Esophagus squamous epithelium (tissue), 5 donors: ENCODE measurements at regions not wholly inside any gene's neighbourhood (a gene's known extent, or its start where the extent isn't known, plus 50 kb on each side); places are given as distances from the start of the nearest gene placed in this dataset.

ENCODE experiments used
- DNase-seq: peaks from one replicate; lab custom pipeline; 2025; lab: John Stamatoyannopoulos, UW
- H3K27ac ChIP-seq, 4 donors: fragments of 200-600 bp; sonication (generic); one replicate each; pipeline ENCODE4 v1.5.1; 2016 to 2019; ENCODE audit warnings: mild to moderate bottlenecking in 1 of 4
- H3K27me3 ChIP-seq, 4 donors: fragments of 200-600 bp; sonication (generic); 1 replicate in 3 of 4; 2 replicates in 1 of 4; pipeline versions ENCODE4 v1.5.1 to v1.6.0; 2017 to 2021; ENCODE audit warnings: antibody characterized with exemption in 1 of 4
- H3K36me3 ChIP-seq, 3 donors: fragments of 200-600 bp; sonication (generic); one replicate each; pipeline ENCODE4 v1.5.1; 2016 to 2019
- H3K4me1 ChIP-seq, 3 donors: fragments of 200-600 bp; sonication (generic); one replicate each; pipeline ENCODE4 v1.5.1; 2017 to 2019
- H3K4me3 ChIP-seq, 4 donors: fragments of 200-600 bp; sonication (generic); 1 replicate in 3 of 4; 2 replicates in 1 of 4; pipeline ENCODE4 v1.5.1; 2016 to 2019; ENCODE audit warnings: mild to moderate bottlenecking in 2 of 4, moderate library complexity in 1 of 4
- H3K9me3 ChIP-seq, 3 donors: fragments of 200-600 bp; sonication (generic); one replicate each; pipeline ENCODE4 v1.5.1; 2016 to 2019
- CTCF ChIP-seq, 6 experiments: fragments of 450-650 bp in 4 of 6; fragments of 200-600 bp in 2 of 6; sonication (generic) in 2 of 6; IDR thresholded peaks; one replicate each; pipeline ENCODE4 v1.5.1; 2016 to 2019; ENCODE audit warnings: antibody characterized with exemption in 6 of 6, mild to moderate bottlenecking in 4 of 6, moderate library complexity in 4 of 6
- POLR2A ChIP-seq, 4 donors: fragments of 450-650 bp; IDR thresholded peaks; one replicate each; pipeline ENCODE4 v1.6.1; 2017; ENCODE audit warnings: antibody characterized with exemption in 4 of 4, mild to moderate bottlenecking in 4 of 4, moderate library complexity in 3 of 4
- WGBS, 2 donors: methylation state at CpG; one replicate each; pipeline ENCODE4 v1.1.5; 2018; 5-methylcytosine and 5-hydroxymethylcytosine counted together
- intact Hi-C: fragments of 100-400 bp; cut with DNase I; formaldehyde crosslinking; loops from one replicate; pipeline ENCODE4 v1.15.0; 2022
- donor health status: DM: yes; HTN: yes; CAD: no.

- no peak for DNase-seq
- WGBS, 2 donors: 94 to 95% methylated on average over 2 of the region's 2 CpGs
- no peaks in the 10 kb centered on the region for H3K9me3 ChIP-seq
- H3K27me3 ChIP-seq: no peaks in the 10 kb centered on the region
- H3K4me3 ChIP-seq: no peak overlapping the region
- intact Hi-C loops: no loop called here
- no peak for TF ChIP-seq CTCF (IDR thresholded peaks at IDR 0.05)
- no peak for TF ChIP-seq POLR2A (IDR thresholded peaks at IDR 0.05)
- peaks cover 16 to 38% (median 34%) of the 10 kb centered on the region in 3 donors for H3K4me1 ChIP-seq
- no peak overlapping the region for H3K27ac ChIP-seq
- H3K36me3 ChIP-seq: no peaks in the 10 kb centered on the region
These were observed 54.8 kb upstream of the PRSS23 start for GRCh38 chr11:86745571-86745970.

GRCh38 chr11:86743223-86744118 lies 56.9 kb upstream of the PRSS23 start:
- H3K27ac ChIP-seq: peak overlapping the region; percentile 78 to 94 (median 90)
- TF ChIP-seq POLR2A (IDR thresholded peaks at IDR 0.05) (no peak), CTCF (IDR thresholded peaks at IDR 0.05) (peak in 1 of 6 experiments; percentile 11)
- H3K4me3 ChIP-seq: no peak overlapping the region
- peaks cover 23 to 56% (median 45%) of the 10 kb centered on the region in 3 donors for H3K4me1 ChIP-seq
- H3K36me3 ChIP-seq: no peaks in the 10 kb centered on the region
- no peaks in the 10 kb centered on the region for H3K27me3 ChIP-seq
- 34 to 40% methylated on average over 5 to 6 of the region's 7 CpGs for WGBS, 2 donors
- DNase-seq: no peak
- intact Hi-C loops: no loop called here
- no peaks in the 10 kb centered on the region for H3K9me3 ChIP-seq

DNA sequence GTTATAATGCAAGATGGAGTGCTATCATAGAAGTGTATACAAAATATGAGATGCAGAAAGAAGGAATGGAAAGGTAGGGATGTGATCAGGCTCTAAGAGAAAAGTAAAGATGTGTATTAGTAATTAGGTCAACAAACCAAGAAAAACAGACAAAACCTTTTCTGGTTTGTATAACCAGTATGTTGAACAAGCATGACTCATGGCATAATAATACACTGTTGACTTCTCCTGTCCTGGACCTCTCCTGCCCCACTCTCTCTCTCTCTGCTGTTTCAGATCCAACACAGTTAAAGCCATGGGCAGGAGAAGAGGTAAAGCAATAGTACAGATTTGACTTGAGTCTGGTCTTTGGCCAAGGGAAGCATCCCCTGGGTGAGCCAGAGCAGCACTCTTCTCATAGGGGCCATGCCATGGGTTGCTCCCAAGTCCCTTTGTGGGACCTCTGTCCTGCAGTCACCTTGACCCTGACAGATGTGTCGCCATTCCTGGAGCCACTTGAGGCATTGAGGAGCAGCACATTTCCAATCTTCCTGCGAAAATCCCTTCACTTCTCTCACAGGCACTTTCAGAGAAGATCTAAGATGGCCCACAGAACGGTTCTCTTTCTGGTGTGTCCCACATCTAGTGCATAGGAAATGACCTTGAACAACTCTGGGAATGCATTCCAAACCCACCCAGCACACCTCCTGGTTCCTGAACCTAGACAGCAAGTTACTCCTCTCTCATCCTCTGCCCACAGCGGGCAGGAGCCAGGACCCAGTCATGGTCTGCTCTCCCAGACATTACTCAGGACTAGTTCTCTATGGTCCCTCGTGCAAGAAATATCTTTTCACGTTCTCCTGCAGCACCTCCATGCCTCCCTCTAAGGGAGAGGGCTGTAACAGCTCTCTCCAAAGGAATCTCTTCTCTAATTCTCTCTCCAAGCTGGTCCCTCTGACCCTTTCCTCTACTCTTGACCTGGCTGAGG lies 58.2 kb upstream of the PRSS23 start:
- WGBS, 2 donors: 91 to 93% methylated on average over 5 to 6 of the region's 6 CpGs
- Histone ChIP-seq H3K36me3 (no peaks in the 10 kb centered on the region), H3K4me3 (no peak overlapping the region), H3K9me3 (no peaks in the 10 kb centered on the region), H3K27ac (peak overlapping the region; percentile 78 to 94 (median 90)), H3K27me3 (no peaks in the 10 kb centered on the region), H3K4me1 (peaks cover 23 to 70% (median 53%) of the 10 kb centered on the region in 3 donors)
- DNase-seq: no peak
- intact Hi-C loops: no loop called here
- no peak for TF ChIP-seq POLR2A (IDR thresholded peaks at IDR 0.05)
- no peak for TF ChIP-seq CTCF (IDR thresholded peaks at IDR 0.05)

- Histone ChIP-seq H3K27me3 (no peaks in the 10 kb centered on the region), H3K9me3 (no peaks in the 10 kb centered on the region), H3K27ac (peak overlapping the region; percentile 78 to 94 (median 90)), H3K4me1 (peaks cover 23 to 77% (median 53%) of the 10 kb centered on the region in 3 donors), H3K36me3 (no peaks in the 10 kb centered on the region), H3K4me3 (no peak overlapping the region)
- intact Hi-C loops: no loop called here
- no peak for TF ChIP-seq POLR2A (IDR thresholded peaks at IDR 0.05)
- TF ChIP-seq CTCF (IDR thresholded peaks at IDR 0.05): no peak
- no peak for DNase-seq
These were observed 58.9 kb upstream of the PRSS23 start for GRCh38 chr11:86741484-86741835.
